CD4-positive, alpha-beta T cell treated with Interleukin-6 for 4 hours (primary cell): ENCODE measurements at regions not wholly inside any gene's neighbourhood (a gene's known extent, or its start where the extent isn't known, plus 50 kb on each side); places are given as distances from the start of the nearest gene placed in this dataset.

Experiments
- DNase-seq: peaks from one replicate; pipeline ENCODE4 v3.0.0-alpha.2; 2020; ENCODE audit warnings: mixed read lengths

DNA sequence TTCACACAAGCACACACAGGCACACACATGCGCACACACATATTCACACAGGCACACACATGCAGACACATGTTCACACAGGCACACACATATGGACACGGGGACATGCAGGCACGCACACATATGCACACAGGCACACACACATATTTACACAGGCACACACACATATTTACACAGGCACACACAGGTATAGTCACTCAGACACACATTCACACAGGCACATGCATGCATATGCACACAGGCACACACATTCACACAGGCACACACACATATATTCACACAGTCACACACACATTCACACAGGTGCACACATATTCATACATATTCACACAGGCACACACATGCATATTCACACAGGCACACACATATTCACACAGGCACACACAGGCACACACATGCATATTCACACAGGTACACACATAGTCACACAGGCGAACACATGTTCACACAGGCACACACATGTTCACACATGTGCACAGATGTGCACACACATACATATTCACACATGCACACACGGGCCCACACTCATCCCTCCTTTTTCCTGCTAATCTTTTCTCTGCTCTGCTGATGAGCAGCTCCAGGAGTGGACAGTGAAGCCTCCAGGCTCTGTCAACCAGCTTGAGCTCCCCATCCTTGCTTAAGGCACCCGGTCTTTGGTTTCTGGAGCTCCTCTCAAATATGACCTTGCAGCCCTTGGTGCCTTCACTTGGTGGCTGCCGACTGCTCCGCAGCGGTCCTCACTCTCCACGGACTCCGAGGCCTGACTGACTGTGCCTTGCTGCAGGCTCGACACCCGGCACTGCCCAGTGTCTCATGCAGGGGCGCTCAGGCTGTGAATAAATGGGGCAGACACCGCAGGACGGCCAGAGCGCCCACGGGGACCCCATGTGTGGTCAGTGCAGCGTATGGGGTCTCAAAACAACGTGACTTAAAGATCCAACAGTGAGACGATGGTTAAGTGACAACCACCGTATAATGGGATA is 581.2 kb upstream of the MGMT start:
- no peak for DNase-seq

DNA sequence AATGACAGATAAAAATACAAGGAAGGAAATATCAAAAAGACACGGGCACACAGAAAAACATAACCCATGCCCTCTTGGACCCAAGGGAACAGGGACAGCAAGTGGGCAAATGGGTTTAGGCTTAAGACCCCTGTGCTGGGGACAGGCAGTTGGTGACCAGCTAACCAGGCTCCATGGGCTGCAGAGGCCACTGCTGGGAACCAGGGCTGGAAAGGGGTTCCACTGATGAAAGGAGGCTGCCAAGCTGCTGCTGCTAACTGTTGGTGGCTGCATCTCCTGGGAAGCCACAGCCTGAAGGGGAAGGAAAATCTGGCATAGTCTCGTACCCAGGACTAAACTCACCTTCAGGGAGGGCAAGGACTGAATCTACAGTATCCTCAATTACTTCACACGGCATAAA is 579.2 kb upstream of the MGMT start:
- no peak for DNase-seq

DNA sequence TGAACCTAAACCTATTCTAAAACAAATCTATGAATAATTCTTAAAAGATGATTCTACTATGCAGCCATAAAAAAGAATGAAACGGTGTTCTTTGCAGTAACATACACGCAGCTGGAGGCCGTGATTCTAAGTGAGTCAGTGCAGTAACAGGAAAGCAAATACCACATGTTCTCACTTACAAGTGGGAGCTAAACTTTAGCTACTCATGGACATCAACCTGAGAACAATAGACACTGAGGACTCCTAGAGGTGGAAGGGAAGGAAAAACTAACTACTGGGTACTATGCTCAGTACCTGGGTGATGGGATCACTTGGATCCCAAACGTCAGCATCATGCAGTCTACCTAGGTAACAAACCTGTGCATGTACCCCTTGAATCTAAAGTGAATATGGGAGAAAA is 575.0 kb upstream of the MGMT start:
- DNase-seq = no peak

DNA sequence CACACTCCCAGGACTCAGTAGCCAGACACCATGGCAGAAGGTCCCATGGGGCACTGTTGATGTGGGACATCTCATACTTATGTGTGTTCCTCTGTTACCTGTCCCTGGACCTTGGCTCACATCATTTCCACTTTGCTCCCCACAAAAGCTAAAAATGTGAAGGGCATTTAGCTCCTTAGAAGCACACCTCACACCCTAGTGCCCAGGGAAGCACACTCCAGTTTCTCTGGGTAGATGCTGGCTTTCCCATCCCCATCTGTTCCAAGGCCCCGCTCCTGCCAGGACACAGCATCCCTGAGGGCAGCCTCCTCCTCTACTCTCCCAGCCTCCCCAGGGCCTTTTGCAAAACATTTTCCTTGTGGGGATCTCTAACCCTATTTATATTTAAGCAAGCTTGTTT is 572.4 kb upstream of the MGMT start:
- DNase-seq = no peak

DNA sequence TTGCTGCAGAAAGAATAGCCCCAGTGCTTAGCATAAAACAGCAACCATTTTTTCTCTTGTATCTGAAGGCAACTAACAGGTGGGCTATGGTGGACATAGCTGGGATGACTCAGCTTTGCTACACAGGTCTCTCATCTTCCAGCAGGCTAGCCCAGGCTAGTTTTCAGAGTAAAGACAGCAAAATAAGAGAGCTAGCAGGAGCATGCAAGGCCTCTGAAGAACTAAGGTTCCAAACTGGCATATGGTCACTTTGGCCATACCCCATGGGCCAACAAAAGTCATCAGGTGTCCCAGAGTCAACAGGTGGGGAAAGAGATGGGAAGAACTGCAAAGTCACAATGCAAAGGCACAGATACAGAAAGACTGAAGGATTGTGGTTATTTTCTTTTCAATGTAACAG is 571.6 kb upstream of the MGMT start:
- DNase-seq = no peak

DNA sequence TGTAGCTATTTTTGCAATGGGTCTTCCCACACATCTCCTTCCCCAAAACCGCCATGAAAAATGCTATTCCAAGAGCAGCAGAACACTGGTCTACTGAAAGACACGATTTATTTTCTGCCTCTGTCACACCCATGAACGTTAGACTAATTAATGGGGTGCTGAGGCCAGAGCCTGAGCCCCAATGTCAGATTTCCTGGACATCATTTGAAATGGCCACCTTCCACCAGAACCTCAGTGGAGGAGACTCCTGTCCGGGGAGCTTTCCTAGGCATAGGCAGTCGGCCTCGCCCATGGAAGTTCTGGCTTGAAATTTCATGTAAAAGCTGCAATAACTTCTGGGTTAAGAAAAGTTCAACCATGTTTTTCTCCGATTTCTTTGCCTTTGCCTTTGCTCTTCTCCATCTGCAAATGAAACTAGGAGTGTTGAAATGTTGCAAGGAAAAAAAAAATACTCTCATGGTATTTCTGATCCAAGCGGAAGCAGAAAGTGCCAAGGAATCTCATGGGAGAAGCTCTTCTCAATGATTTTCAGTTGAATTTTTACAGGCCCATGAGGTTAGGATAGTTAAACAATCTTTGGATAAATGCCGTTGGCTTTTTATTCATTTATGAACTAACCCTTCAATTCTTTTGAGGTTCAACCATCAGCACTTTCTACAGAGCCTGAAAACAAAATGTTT is 570.8 kb upstream of the MGMT start:
- no peak for DNase-seq

DNA sequence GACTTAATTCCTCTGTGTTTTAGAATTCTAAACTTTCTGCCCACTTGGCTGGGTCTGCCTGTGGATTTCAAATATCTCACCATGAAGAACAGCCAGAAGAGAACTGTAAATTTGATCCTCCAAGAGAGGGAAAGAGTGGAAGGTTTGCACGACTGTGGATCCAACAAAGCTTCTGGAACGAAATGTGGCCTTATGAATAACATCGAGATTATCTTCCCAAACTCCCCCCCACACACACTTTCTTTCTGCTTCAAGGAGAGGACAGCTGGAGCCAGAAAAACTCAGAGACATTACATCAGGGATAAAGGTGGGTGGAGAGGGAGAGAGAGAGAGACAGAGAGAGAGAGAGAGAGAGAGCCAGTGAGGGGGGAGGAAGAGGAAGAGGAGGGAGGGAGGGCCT is 570.1 kb upstream of the MGMT start:
- no peak for DNase-seq

DNA sequence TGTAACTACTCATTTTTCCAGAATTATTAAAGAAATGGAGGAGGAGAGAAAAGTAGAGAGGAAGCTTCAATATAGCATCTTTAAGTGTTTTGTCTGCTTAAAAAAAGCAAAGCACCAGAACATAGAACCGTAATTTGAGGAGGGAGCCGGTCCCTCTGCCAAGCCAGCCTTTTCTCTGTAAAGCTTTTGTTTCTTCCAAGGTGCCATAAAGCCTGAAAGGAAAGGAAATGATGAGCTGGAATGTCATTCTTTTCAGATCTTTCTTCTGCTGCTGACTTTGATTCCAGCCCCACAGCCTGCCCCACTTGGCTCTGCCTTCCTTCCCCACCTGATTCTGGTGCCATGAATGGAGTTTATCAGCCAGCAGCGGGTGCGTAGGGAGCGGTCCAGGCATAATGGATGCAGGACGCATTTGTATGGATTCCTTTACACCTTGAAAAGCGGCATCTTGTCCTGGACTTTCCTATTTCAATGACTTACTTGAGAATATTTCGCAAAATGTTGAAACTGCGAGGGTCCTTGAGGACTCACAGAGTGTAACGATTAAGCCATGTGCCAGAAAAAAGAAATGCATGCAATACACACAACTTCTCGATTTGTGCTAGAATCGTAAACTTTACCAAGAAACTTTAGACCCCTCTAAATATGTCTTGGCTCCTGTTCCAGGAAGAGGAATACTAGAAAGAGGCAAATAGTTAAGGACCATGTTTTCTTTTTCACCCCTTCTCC is 569.5 kb upstream of the MGMT start:
- DNase-seq = no peak

DNA sequence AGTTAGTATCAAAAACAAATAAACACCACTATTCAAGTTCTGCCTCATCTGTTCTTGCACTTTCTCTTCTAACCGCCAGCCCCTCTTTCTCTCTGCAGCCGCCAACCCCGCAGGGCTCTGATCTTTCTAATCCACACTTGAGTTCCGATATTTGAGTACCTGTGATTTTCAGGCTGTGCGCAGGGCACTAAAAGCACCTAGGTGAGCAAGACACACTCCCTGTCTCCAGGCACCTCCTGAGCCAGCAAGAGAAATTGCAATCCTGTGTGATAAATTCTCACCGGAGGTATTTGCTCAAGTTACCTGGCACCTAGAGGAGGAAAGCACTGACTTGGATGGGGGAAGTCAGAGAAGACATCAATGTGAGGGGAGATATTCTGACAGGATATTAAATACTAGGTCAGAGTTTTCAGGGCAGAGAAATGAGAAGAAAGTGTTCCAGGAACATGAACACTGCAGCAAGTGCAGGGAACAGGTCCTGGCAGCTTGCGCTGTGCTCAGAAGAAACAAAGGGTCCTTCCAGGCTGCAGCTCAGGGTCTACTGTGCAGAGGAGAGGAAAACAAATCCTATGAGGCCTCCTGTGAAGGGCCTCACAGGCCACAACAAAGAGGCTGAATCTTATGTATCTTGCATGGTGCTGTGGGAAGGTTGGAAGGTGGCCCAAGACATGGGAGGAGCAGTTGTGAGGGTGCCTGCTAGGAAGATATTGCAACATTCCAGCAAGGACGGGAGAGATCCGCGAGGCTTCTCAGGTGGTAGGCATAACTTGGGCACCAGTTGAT is 568.7 kb upstream of the MGMT start:
- no peak for DNase-seq

DNA sequence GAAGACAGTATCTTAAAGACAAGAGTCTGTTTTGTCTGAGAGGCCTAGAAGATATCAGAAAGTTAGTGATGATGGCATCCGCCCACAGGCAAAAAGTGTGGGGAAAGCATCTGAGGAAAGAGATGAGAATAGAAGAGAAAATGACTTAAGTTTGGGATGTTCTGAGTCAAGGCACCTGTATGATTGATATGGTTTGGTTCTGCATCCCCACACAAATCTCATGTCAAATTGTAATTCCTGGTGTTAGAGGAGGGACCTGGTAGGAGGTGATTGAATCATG is 568.2 kb upstream of the MGMT start:
- DNase-seq = no peak

DNA sequence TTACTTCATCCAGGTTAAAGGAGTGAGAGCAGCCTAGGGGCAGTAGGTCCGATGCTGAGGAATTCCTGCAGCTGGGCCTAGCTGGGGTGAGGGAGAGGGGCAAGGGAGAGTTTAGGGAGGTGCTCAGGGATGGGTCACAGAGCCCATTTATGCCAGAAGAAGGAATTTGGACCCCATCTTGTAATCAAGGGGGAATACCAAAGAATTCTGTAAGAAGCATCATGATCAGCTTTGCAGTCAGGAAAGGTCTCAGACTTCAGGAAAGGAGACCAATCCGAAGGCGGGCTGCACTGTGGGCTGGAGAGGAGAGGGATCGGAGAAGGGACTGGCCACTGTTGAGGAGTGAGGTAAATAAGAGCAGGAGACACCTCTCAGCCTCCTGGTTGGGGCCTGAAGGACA is 566.6 kb upstream of the MGMT start:
- no peak for DNase-seq

DNA sequence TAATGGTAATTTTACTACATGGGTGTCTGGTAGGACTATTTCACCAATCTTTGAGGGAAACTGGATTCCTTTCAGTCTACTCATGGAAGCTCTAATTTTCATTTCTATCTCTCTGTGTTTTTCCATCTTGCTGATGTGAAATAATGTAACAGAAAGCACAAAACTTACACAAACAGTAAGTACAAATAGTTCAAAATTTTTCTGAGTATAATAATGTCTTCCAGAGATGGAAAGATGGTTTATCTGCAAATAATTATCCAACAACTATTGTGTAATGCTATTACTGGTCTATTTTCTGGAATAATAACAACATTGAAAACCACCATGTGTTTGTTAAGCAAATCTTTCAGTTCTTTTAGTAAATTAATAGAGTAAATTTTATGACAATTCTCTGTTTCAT is 565.8 kb upstream of the MGMT start:
- DNase-seq = no peak

DNA sequence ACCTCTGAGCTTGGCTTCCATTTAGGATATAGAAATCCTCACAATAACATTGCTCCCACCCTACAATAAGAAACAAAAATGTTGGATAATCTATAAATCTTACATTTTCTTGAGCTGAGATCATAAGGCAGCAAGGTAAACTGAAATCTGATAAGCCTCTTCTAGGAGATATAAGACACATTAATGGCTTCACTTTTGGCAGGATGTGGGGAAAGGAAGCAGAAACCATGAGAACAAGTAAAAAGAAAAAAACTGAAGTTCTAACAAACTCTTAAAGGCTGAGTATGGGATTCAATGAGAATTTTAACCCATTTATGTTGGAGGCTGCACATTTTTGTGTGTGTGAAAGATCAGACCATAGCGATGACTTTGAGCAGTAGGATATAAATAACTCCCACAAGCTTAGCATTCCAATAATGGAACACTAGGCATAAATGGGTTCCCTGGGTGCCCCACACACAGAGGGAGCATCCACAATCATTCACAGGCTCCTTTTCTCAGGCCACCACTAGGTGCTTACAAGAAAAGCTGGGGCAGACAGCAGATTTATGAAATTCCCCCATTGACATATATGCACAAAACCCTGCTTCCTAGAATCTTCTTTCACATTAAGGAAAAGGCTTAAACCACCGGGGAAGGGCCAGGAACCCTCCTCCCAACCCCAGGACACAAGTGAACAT is 564.9 kb upstream of the MGMT start:
- DNase-seq = no peak

DNA sequence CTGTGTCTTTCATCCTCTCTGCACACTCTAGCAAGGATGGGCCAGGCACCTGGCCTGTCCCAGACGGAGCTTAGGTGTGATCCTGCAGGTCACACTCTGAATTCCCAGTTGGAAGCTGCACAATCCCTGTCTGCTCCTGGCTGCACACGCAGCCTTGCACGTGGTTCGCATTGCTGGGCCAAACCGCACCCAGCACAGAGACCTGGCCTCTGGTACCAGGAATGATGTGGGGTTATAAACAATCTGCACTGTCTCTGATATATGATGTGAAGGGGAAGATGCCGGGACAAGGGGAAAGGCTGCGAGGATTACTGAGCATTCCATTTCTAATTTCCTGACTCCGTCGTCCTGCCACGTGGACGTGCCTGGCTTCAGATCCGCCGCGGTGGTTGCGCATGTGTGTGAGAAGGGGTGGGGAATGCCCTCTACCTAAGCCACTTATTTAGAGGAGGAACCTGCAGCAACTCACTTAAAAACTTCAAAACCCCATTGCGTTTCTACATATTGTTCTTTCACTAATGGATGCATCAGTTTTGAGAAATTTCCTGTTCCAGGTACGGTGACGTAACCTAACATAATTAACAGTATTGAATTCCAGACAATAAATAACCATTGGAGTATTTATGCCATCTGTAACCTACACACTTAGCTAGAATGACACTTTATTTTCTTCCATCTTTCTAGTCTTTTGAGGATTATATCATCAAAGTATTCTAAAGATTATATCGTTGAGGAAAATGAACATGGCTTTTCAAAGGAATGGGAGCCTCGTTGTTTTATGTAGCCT is 559.7 kb upstream of the MGMT start:
- DNase-seq = no peak

DNA sequence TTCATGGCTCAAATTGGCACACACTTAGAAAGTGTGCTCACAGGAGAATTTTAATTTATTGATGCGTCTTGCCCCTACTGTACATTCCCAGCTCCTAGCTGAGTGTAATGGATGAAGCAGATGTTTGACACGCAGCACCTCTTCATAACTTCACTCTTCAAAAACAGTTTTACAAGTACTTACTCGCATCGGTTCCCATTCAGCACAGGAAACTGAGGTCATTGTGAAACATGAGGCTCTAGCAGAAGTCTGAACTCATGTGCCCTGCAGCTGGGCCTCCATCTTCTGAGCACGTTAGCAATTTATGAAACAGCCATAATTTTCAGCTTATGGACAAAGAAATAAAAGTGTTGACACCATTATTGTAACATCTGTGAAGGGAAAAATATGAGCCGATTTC is 558.9 kb upstream of the MGMT start:
- no peak for DNase-seq

DNA sequence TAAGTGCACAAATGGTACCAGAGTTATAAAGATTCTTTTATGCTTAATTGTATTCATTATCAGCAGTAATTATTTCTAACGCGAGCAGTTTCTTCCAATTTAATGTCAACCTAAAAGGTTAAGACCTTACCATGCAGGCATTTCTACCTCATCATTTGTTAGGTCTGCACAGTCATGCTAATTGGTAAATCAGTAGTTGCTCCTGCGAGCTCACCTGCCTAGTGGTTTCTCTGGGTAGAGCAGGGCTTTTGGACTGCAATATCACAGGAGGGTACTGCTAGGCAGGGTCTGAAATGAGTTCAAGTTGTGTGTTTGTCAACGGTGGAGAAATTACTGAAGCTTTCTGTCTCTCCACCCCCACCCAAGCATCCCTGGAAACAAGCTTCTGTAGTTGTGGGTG is 558.5 kb upstream of the MGMT start:
- no peak for DNase-seq

DNA sequence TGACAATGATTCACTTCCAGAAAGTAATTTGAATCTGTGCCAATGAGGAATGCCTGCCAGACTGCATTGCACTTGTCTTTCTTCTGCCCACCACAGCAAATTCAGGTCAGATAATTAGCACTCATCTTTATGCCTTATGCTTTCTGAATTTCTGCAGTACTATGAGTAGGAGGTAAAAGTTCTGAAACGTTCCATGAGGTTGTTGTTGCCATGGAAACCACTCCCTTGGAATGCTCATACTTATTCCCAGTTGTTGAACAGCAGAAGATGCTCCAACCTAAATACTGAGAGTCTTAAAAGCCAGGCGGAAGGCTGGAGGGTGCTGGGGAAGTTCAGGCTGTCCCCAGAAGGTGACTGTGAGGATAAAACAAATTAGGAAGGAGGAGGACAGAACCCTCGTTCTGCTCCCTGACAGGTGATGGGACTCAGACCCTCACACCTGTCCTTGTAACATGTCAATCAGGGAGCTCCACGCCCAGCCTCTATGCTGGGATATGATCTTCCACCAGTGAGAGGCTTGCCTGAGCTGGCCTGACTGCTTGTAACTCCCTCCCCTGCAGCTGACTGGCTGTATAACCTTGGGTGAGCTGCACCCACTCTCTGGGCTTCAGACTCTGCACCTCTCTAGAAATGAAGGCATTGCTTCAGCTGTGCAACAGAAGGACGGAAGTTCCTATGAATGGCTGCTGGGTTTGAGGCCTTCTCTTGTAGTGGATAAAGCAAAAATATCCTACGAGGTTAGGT is 554.3 kb upstream of the MGMT start:
- no peak for DNase-seq

DNA sequence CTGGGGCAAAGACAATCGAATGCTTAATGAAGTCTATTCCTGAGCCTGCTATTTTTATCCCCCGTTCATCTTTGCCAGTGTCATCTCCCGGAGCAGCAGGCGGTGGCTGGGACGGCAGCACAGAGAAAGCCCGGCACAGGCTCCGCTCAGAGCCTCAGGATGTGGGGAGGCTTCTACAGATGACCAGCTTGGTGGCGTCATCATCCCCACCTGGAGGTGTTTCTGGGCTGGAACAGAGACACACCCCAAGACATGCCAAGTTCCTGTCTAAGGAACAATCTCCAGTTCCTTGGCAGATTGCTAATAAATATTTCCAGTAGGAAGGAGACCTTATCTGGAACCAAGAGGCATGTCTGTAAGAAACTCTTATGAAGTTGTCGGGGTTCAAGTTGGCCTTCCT is 552.4 kb upstream of the MGMT start:
- DNase-seq = no peak

DNA sequence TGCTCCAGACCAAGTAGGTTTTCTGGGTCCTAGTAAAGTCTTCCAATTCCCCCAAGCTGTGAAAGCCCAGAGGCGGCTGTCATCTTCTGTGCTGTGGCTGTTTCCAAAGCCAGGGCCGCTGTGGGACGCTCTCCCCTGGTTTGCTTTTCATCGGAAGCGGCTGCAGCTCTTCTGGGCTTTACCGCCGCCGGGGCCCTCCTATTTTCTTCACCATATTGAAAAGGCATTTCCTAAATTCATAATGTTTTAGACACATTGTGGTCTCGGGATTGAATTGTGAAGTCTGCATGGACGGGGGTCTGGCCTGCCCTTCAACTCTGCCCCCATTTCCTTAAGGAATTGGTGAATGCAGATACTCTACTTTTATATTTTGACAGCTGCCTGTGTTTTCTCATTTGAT is 551.4 kb upstream of the MGMT start:
- no peak for DNase-seq

DNA sequence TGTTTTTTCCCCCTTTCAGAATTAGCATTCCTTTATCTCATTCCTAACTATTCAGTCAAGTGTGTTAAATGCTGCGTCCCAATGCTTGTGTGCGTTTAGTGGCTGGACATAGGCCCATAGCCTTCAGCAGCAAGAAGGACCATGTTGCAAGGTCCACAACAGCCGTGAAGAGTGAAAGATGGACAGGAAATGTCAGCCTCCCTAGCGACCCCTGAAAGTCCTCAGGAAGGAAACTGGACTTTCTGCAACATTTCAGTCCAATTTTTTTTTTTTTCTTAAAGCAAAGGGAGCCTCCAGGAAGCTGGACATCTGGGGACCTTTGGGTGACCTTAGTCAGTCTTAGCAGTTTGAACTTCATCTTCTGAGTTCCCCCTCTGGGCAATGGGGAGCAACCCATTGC is 550.7 kb upstream of the MGMT start:
- no peak for DNase-seq
